Neural progenitor cell (in vitro differentiated cells): ENCODE measurements at regions not wholly inside any gene's neighbourhood (a gene's known extent, or its start where the extent isn't known, plus 50 kb on each side); places are given as distances from the start of the nearest gene placed in this dataset.

ENCODE experiments used
- DNase-seq: peaks from one replicate; pipeline ENCODE4 v3.0.0-alpha.2; 2016; ENCODE audit warnings: low spot score
- H2AFZ ChIP-seq: fragments of 200-600 bp; sonication (generic); replicated peaks from 2 replicates; pipeline ENCODE4 v1.6.1; 2016; ENCODE audit warnings: antibody characterized with exemption
- H3F3A ChIP-seq: fragments of 200-600 bp; sonication (generic); 2 replicates; pipeline ENCODE4 v1.6.1; 2016; ENCODE audit warnings: antibody characterized with exemption, low read depth
- H3K27ac ChIP-seq: fragments of 200-600 bp; sonication (generic); 2 replicates; pipeline ENCODE4 v1.5.1; 2016; ENCODE audit warnings: mild to moderate bottlenecking
- H3K27me3 ChIP-seq: fragments of 200-600 bp; sonication (generic); 2 replicates; pipeline ENCODE4 v1.6.1; 2016; ENCODE audit warnings: mild to moderate bottlenecking, moderate library complexity
- H3K36me3 ChIP-seq: fragments of 200-600 bp; sonication (generic); 2 replicates; pipeline ENCODE4 v1.5.1; 2016
- H3K4me1 ChIP-seq: fragments of 200-600 bp; sonication (generic); 2 replicates; pipeline ENCODE4 v1.6.1; 2016; ENCODE audit warnings: mixed run types
- H3K4me2 ChIP-seq: fragments of 200-600 bp; sonication (generic); 2 replicates; pipeline ENCODE4 v1.6.1; 2016
- H3K4me3 ChIP-seq: fragments of 200-600 bp; sonication (generic); 2 replicates; pipeline ENCODE4 v1.5.1; 2016
- H3K79me2 ChIP-seq: fragments of 200-600 bp; sonication (generic); 2 replicates; pipeline ENCODE4 v1.6.1; 2016; ENCODE audit warnings: low read depth
- H3K9ac ChIP-seq: fragments of 200-600 bp; sonication (generic); 2 replicates; pipeline ENCODE4 v1.6.1; 2016
- H3K9me3 ChIP-seq: fragments of 200-600 bp; sonication (generic); 2 replicates; pipeline ENCODE4 v1.5.1; 2016; ENCODE audit warnings: low read depth
- H4K20me1 ChIP-seq: fragments of 200-600 bp; sonication (generic); 2 replicates; pipeline ENCODE4 v1.6.1; 2016; ENCODE audit warnings: low read depth
- H3K27ac Mint-ChIP-seq: 3 replicates; pipeline ENCODE4 v1.8.0; 2021; ENCODE audit warnings: mixed read lengths
- H3K27me3 Mint-ChIP-seq: 2 replicates; pipeline ENCODE4 v1.8.0; 2022; ENCODE audit warnings: low read depth, mild to moderate bottlenecking, inconsistent platforms, moderate library complexity, mixed read lengths; ENCODE audit not compliant: insufficient read depth
- H3K36me3 Mint-ChIP-seq: 3 replicates; pipeline ENCODE4 v1.8.0; 2021; ENCODE audit warnings: mixed read lengths
- H3K4me1 Mint-ChIP-seq: 3 replicates; pipeline ENCODE4 v1.8.0; 2021; ENCODE audit warnings: mixed read lengths
- H3K4me3 Mint-ChIP-seq: 3 replicates; pipeline ENCODE4 v1.8.0; 2021; ENCODE audit warnings: mild to moderate bottlenecking, moderate library complexity, mixed read lengths
- H3K9me3 Mint-ChIP-seq: 3 replicates; pipeline ENCODE4 v1.8.0; 2020; ENCODE audit warnings: mixed read lengths
- EZH2 ChIP-seq: fragments of 200-600 bp; sonication (generic); IDR thresholded peaks from 2 replicates; pipeline ENCODE4 v1.6.1; 2017; ENCODE audit warnings: antibody characterized with exemption, mild to moderate bottlenecking, moderate library complexity
- EZH2phosphoT487 ChIP-seq: fragments of 200-600 bp; sonication (generic); IDR thresholded peaks from 2 replicates; pipeline ENCODE4 v1.6.1; 2017; ENCODE audit warnings: antibody characterized with exemption
- TF ChIP-seq, protein P1 (sequence below): fragments of 200-600 bp; sonication (generic); IDR thresholded peaks from 2 replicates; pipeline ENCODE4 v1.5.1; 2017; ENCODE audit warnings: antibody characterized with exemption, mild to moderate bottlenecking

- TF ChIP-seq EZH2phosphoT487 (no peak), EZH2 (no peak)
- TF ChIP-seq, protein P1, sequence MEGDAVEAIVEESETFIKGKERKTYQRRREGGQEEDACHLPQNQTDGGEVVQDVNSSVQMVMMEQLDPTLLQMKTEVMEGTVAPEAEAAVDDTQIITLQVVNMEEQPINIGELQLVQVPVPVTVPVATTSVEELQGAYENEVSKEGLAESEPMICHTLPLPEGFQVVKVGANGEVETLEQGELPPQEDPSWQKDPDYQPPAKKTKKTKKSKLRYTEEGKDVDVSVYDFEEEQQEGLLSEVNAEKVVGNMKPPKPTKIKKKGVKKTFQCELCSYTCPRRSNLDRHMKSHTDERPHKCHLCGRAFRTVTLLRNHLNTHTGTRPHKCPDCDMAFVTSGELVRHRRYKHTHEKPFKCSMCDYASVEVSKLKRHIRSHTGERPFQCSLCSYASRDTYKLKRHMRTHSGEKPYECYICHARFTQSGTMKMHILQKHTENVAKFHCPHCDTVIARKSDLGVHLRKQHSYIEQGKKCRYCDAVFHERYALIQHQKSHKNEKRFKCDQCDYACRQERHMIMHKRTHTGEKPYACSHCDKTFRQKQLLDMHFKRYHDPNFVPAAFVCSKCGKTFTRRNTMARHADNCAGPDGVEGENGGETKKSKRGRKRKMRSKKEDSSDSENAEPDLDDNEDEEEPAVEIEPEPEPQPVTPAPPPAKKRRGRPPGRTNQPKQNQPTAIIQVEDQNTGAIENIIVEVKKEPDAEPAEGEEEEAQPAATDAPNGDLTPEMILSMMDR: no peak
- H3K27me3 Mint-ChIP-seq: peaks cover 5% of the 10 kb centered on the region
- no peak overlapping the region for H3K27ac Mint-ChIP-seq
- no peaks in the 10 kb centered on the region for H3K36me3 Mint-ChIP-seq
- no peaks in the 10 kb centered on the region for H3F3A ChIP-seq
- no peak overlapping the region for H2AFZ ChIP-seq
- no peak overlapping the region for H3K9ac ChIP-seq
- no peak for DNase-seq
- no peaks in the 10 kb centered on the region for H3K36me3 ChIP-seq
- peaks cover 5% of the 10 kb centered on the region for H3K4me1 Mint-ChIP-seq
- H3K4me2 ChIP-seq: no peak overlapping the region
- H3K4me1 ChIP-seq: peaks cover 4% of the 10 kb centered on the region
- no peak overlapping the region for H3K4me3 Mint-ChIP-seq
- no peaks in the 10 kb centered on the region for H3K79me2 ChIP-seq
- H3K27me3 ChIP-seq: no peaks in the 10 kb centered on the region
- H3K27ac ChIP-seq: no peak overlapping the region
- H3K9me3 ChIP-seq: no peaks in the 10 kb centered on the region
- peaks cover 1% of the 10 kb centered on the region for H3K9me3 Mint-ChIP-seq
- no peaks in the 10 kb centered on the region for H4K20me1 ChIP-seq
- H3K4me3 ChIP-seq: no peak overlapping the region
These were observed 127.7 kb downstream of the UQCRFS1 start for GRCh38 chr19:29085206-29085605.

DNA sequence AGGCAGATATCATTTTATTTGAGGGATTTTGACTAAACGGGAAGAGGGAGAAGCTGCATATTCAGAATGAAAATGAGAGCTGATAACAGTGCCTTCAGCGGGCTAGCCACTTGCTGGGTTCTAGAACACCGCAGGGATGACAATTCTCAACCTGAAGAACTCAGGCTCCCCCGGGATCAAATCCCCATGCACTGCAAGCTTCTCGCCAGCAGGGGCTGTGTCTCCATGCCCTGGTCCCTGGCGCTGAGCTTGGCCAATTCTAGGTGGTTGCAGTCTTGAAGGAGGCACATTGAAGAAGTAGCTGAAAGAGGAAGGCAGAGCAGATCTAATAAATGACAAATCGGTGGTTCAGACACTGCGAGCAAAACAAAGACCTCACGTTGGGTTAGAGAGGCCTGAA lies 128.7 kb downstream of the UQCRFS1 start:
- Histone ChIP-seq H3F3A (no peaks in the 10 kb centered on the region), H3K4me2 (no peak overlapping the region), H3K27me3 (no peaks in the 10 kb centered on the region), H3K4me3 (no peak overlapping the region), H3K4me1 (peaks cover 13% of the 10 kb centered on the region), H2AFZ (no peak overlapping the region), H3K9me3 (no peaks in the 10 kb centered on the region), H3K79me2 (no peaks in the 10 kb centered on the region), H3K9ac (no peak overlapping the region), H3K27ac (no peak overlapping the region), H3K36me3 (no peaks in the 10 kb centered on the region), H4K20me1 (no peaks in the 10 kb centered on the region)
- Mint-ChIP-seq H3K36me3 (no peaks in the 10 kb centered on the region), H3K4me1 (peaks cover 12% of the 10 kb centered on the region), H3K27ac (no peak overlapping the region), H3K4me3 (no peak overlapping the region), H3K9me3 (no peaks in the 10 kb centered on the region), H3K27me3 (peaks cover 5% of the 10 kb centered on the region)
- DNase-seq: peak; percentile 46
- no peak for TF ChIP-seq EZH2phosphoT487
- TF ChIP-seq, protein P1: peak; percentile 59

DNA sequence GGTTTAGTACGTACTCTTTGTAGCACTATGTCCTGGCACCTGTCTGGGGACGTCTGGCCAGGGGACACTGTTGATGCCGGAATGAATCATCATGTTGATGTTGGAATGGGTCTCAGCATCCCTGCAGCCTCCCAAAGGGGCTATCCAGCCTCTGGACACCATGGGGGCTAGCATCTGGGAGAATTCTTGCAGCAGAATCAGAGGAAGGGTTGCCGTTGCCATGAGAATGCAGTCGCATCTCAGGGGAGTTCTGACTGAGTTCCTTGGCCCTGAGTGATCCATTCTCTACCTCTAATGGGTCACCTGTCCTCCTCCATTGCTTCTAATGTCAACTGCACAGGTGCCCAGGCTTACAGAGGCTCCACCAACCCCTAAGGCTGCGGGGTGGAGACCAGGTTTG lies 129.1 kb downstream of the UQCRFS1 start:
- no peak overlapping the region for H3K4me3 ChIP-seq
- H3K4me2 ChIP-seq: no peak overlapping the region
- H3K36me3 ChIP-seq: no peaks in the 10 kb centered on the region
- H4K20me1 ChIP-seq: no peaks in the 10 kb centered on the region
- H3K79me2 ChIP-seq: no peaks in the 10 kb centered on the region
- H3K27ac ChIP-seq: no peak overlapping the region
- H3K27me3 ChIP-seq: no peaks in the 10 kb centered on the region
- no peaks in the 10 kb centered on the region for H3K9me3 ChIP-seq
- Mint-ChIP-seq H3K9me3 (no peaks in the 10 kb centered on the region), H3K4me1 (peaks cover 16% of the 10 kb centered on the region), H3K27me3 (peaks cover 5% of the 10 kb centered on the region), H3K4me3 (no peak overlapping the region), H3K36me3 (no peaks in the 10 kb centered on the region), H3K27ac (no peak overlapping the region)
- no peak for DNase-seq
- peaks cover 17% of the 10 kb centered on the region for H3K4me1 ChIP-seq
- H3F3A ChIP-seq: no peaks in the 10 kb centered on the region
- H2AFZ ChIP-seq: no peak overlapping the region
- TF ChIP-seq, protein P1: no peak
- TF ChIP-seq EZH2phosphoT487 (no peak), EZH2 (no peak)
- no peak overlapping the region for H3K9ac ChIP-seq
